MM.1S (cell line): ENCODE measurements at regions not wholly inside any gene's neighbourhood (a gene's known extent, or its start where the extent isn't known, plus 50 kb on each side); places are given as distances from the start of the nearest gene placed in this dataset.
"Not testable (repeated sequence)": the region's sequence is repeated elsewhere in the genome, so short reads cannot be mapped to it uniquely, and the experiment has no call there.

Experiments
- CTCF ChIP-seq: fragments of 300-600 bp; sonication (generic); IDR thresholded peaks from 2 replicates; pipeline ENCODE4 v1.5.1; 2016; ENCODE audit warnings: antibody characterized with exemption, low read length, mixed read lengths
- EZH2phosphoT487 ChIP-seq: fragments of 300-600 bp; sonication (generic); IDR thresholded peaks from 2 replicates; pipeline ENCODE4 v1.6.1; 2018; ENCODE audit warnings: antibody characterized with exemption, low read length

GRCh38 chr2:111312897-111313607 lies 192.3 kb downstream of the BCL2L11 start:
- TF ChIP-seq CTCF, EZH2phosphoT487: not testable (repeated sequence)
